22Rv1 (cell line): ENCODE measurements at regions not wholly inside any gene's neighbourhood (a gene's known extent, or its start where the extent isn't known, plus 50 kb on each side); places are given as distances from the start of the nearest gene placed in this dataset.

Experiments used
- ZFX ChIP-seq: fragments of 450-650 bp; IDR thresholded peaks from 2 replicates; pipeline ENCODE4 v1.6.1; 2017; ENCODE audit warnings: antibody characterized with exemption, borderline replicate concordance
- TF ChIP-seq, protein P1 (sequence below): fragments of 450-650 bp; IDR thresholded peaks from 2 replicates; pipeline ENCODE4 v1.5.1; 2017; ENCODE audit warnings: mild to moderate bottlenecking

DNA sequence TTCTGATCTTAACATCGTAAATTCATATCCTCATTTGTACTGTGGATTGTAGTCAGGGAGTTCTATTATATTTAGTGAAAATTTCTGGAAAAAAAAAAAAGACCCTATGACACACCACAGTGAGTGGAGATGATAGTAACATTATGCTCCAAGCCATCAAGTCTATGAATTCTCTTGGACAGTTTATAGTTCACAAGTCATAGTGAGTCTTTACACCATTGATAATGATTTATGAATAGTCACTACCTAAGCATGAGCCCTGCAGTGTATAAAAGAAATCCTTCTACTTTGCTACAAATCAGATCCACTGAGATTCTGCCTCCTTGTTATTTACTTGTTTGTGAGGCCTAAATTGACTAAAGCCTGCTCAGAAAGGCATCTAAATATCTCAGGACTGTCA lies 772.2 kb upstream of the NOVA1 start:
- TF ChIP-seq, protein P1, sequence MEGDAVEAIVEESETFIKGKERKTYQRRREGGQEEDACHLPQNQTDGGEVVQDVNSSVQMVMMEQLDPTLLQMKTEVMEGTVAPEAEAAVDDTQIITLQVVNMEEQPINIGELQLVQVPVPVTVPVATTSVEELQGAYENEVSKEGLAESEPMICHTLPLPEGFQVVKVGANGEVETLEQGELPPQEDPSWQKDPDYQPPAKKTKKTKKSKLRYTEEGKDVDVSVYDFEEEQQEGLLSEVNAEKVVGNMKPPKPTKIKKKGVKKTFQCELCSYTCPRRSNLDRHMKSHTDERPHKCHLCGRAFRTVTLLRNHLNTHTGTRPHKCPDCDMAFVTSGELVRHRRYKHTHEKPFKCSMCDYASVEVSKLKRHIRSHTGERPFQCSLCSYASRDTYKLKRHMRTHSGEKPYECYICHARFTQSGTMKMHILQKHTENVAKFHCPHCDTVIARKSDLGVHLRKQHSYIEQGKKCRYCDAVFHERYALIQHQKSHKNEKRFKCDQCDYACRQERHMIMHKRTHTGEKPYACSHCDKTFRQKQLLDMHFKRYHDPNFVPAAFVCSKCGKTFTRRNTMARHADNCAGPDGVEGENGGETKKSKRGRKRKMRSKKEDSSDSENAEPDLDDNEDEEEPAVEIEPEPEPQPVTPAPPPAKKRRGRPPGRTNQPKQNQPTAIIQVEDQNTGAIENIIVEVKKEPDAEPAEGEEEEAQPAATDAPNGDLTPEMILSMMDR = no peak
- no peak for TF ChIP-seq ZFX
